Activated CD4-positive, alpha-beta memory T cell treated with anti-CD3 and anti-CD28 coated beads, Interleukin-2, amount 10 ng/mL, durations not matched to agents 7 days and 5 days (primary cell): ENCODE measurements at regions not wholly inside any gene's neighbourhood (a gene's known extent, or its start where the extent isn't known, plus 50 kb on each side); places are given as distances from the start of the nearest gene placed in this dataset.

Experiments used
- CTCF ChIA-PET: fragments of 350-600 bp; sonication (Branson Sonifier 250); formaldehyde crosslinking; loops from one replicate; lab custom pipeline; 2021; ENCODE audit warnings: antibody characterized with exemption, inconsistent platforms; lab: Charles Lee
- POLR2A ChIA-PET: fragments of 350-600 bp; sonication (Branson Sonifier 250); formaldehyde crosslinking; loops from one replicate; lab custom pipeline; 2021; ENCODE audit warnings: antibody characterized with exemption; lab: Charles Lee
- DNase-seq: peaks from one replicate; pipeline ENCODE4 v3.0.0-alpha.2; 2020
- H3K27ac Mint-ChIP-seq: one replicate; pipeline ENCODE4 v1.8.0; 2021; ENCODE audit warnings: mild to moderate bottlenecking, mixed read lengths
- H3K27me3 Mint-ChIP-seq: one replicate; pipeline ENCODE4 v1.8.0; 2021; ENCODE audit warnings: mixed read lengths
- H3K36me3 Mint-ChIP-seq: one replicate; pipeline ENCODE4 v1.8.0; 2021; ENCODE audit warnings: low read depth, mixed read lengths
- H3K4me1 Mint-ChIP-seq: one replicate; pipeline ENCODE4 v1.8.0; 2021; ENCODE audit warnings: mixed read lengths
- H3K4me3 Mint-ChIP-seq: one replicate; pipeline ENCODE4 v1.8.0; 2021; ENCODE audit warnings: mild to moderate bottlenecking, mixed read lengths
- H3K9me3 Mint-ChIP-seq: one replicate; pipeline ENCODE4 v1.8.0; 2021; ENCODE audit warnings: mixed read lengths

GRCh38 chr4:1518997-1519700, 112.9 kb upstream of the NKX1-1 start:
- Mint-ChIP-seq H3K27me3 (peaks cover 13% of the 10 kb centered on the region), H3K27ac (no peak overlapping the region), H3K9me3 (no peaks in the 10 kb centered on the region), H3K36me3 (no peaks in the 10 kb centered on the region), H3K4me3 (no peak overlapping the region), H3K4me1 (peaks cover 2% of the 10 kb centered on the region)
- ChIA-PET CTCF (no interaction called here), POLR2A (no interaction called here)
- DNase-seq: no peak

GRCh38 chr4:1517592-1518411, 111.6 kb upstream of the NKX1-1 start:
- CTCF ChIA-PET: no interaction called here
- POLR2A ChIA-PET: no interaction called here

GRCh38 chr4:1516881-1517480, 110.7 kb upstream of the NKX1-1 start:
- POLR2A ChIA-PET: no interaction called here
- H3K4me1 Mint-ChIP-seq: peaks cover 2% of the 10 kb centered on the region
- no peak for DNase-seq
- H3K36me3 Mint-ChIP-seq: no peaks in the 10 kb centered on the region
- H3K27me3 Mint-ChIP-seq: peaks cover 7% of the 10 kb centered on the region
- H3K9me3 Mint-ChIP-seq: no peaks in the 10 kb centered on the region
- CTCF ChIA-PET: no interaction called here
- no peak overlapping the region for H3K27ac Mint-ChIP-seq
- no peak overlapping the region for H3K4me3 Mint-ChIP-seq

More at GRCh38 chr4:1517592-1518411, 111.6 kb upstream of the NKX1-1 start:
- Mint-ChIP-seq H3K27me3 (peaks cover 7% of the 10 kb centered on the region), H3K27ac (no peak overlapping the region), H3K4me3 (no peak overlapping the region), H3K4me1 (peaks cover 2% of the 10 kb centered on the region), H3K36me3 (no peaks in the 10 kb centered on the region), H3K9me3 (no peaks in the 10 kb centered on the region)
- DNase-seq: no peak

GRCh38 chr4:1516261-1516660, 110.0 kb upstream of the NKX1-1 start:
- H3K4me1 Mint-ChIP-seq: peaks cover 2% of the 10 kb centered on the region
- no peaks in the 10 kb centered on the region for H3K9me3 Mint-ChIP-seq
- no peak overlapping the region for H3K4me3 Mint-ChIP-seq
- DNase-seq: no peak
- H3K36me3 Mint-ChIP-seq: no peaks in the 10 kb centered on the region
- H3K27ac Mint-ChIP-seq: no peak overlapping the region
- ChIA-PET POLR2A (no interaction called here), CTCF (no interaction called here)
- H3K27me3 Mint-ChIP-seq: peaks cover 4% of the 10 kb centered on the region

GRCh38 chr4:1515763-1516162, 109.5 kb upstream of the NKX1-1 start:
- POLR2A ChIA-PET: no interaction called here

GRCh38 chr4:1515156-1515555, 108.9 kb upstream of the NKX1-1 start:
- POLR2A ChIA-PET: no interaction called here
- no peak for DNase-seq
- Mint-ChIP-seq H3K9me3 (no peaks in the 10 kb centered on the region), H3K27ac (no peak overlapping the region), H3K4me1 (peaks cover 2% of the 10 kb centered on the region), H3K27me3 (peaks cover 3% of the 10 kb centered on the region), H3K4me3 (no peak overlapping the region), H3K36me3 (no peaks in the 10 kb centered on the region)
- CTCF ChIA-PET: no interaction called here

More at GRCh38 chr4:1515763-1516162, 109.5 kb upstream of the NKX1-1 start:
- Mint-ChIP-seq H3K27ac (no peak overlapping the region), H3K4me1 (peaks cover 2% of the 10 kb centered on the region), H3K9me3 (no peaks in the 10 kb centered on the region), H3K4me3 (no peak overlapping the region), H3K27me3 (peaks cover 3% of the 10 kb centered on the region), H3K36me3 (no peaks in the 10 kb centered on the region)
- CTCF ChIA-PET: no interaction called here
- no peak for DNase-seq

GRCh38 chr4:1514612-1515011, 108.4 kb upstream of the NKX1-1 start:
- peaks cover under 1% of the 10 kb centered on the region for H3K27me3 Mint-ChIP-seq
- POLR2A ChIA-PET: no interaction called here
- H3K4me1 Mint-ChIP-seq: no peaks in the 10 kb centered on the region
- DNase-seq: no peak
- no peaks in the 10 kb centered on the region for H3K36me3 Mint-ChIP-seq
- no peak overlapping the region for H3K4me3 Mint-ChIP-seq
- H3K9me3 Mint-ChIP-seq: no peaks in the 10 kb centered on the region
- no peak overlapping the region for H3K27ac Mint-ChIP-seq
- CTCF ChIA-PET: no interaction called here

GRCh38 chr4:1513936-1514483, 107.8 kb upstream of the NKX1-1 start:
- Mint-ChIP-seq H3K27ac (no peak overlapping the region), H3K4me3 (no peak overlapping the region), H3K4me1 (no peaks in the 10 kb centered on the region), H3K27me3 (no peaks in the 10 kb centered on the region), H3K9me3 (no peaks in the 10 kb centered on the region), H3K36me3 (no peaks in the 10 kb centered on the region)
- CTCF ChIA-PET: interaction anchor here (1.5 kb wide), 2 partner anchors 116 to 385 kb away, joined by 3 to 4 read pairs; no protein-coding TSS in a partner anchor
- DNase-seq: no peak
- POLR2A ChIA-PET: no interaction called here

- peak; percentile 28 for DNase-seq
- Mint-ChIP-seq H3K4me3 (no peak overlapping the region), H3K9me3 (no peaks in the 10 kb centered on the region), H3K27ac (no peak overlapping the region), H3K36me3 (no peaks in the 10 kb centered on the region), H3K27me3 (no peaks in the 10 kb centered on the region), H3K4me1 (no peaks in the 10 kb centered on the region)
- POLR2A ChIA-PET: no interaction called here
- CTCF ChIA-PET: interaction anchor here (1.0 to 1.5 kb wide), 3 partner anchors 117 to 384 kb away, joined by 3 to 4 read pairs (median 3); no protein-coding TSS in a partner anchor
These were observed 106.8 kb upstream of the NKX1-1 start for GRCh38 chr4:1512738-1513660.

GRCh38 chr4:1512051-1512737, 106.0 kb upstream of the NKX1-1 start:
- Mint-ChIP-seq H3K4me3 (no peak overlapping the region), H3K4me1 (no peaks in the 10 kb centered on the region), H3K27me3 (no peaks in the 10 kb centered on the region), H3K9me3 (no peaks in the 10 kb centered on the region), H3K27ac (no peak overlapping the region), H3K36me3 (no peaks in the 10 kb centered on the region)
- CTCF ChIA-PET: interaction anchor here (0.7 to 1.0 kb wide), 2 partner anchors 153 to 381 kb away, joined by 3 read pairs; no protein-coding TSS in a partner anchor
- DNase-seq: no peak
- POLR2A ChIA-PET: no interaction called here

GRCh38 chr4:1511441-1512041, 105.3 kb upstream of the NKX1-1 start:
- Mint-ChIP-seq H3K4me3 (no peak overlapping the region), H3K27ac (no peak overlapping the region), H3K27me3 (no peaks in the 10 kb centered on the region), H3K9me3 (no peaks in the 10 kb centered on the region), H3K36me3 (no peaks in the 10 kb centered on the region), H3K4me1 (no peaks in the 10 kb centered on the region)
- POLR2A ChIA-PET: no interaction called here
- no peak for DNase-seq
- CTCF ChIA-PET: interaction anchor here (0.6 to 0.7 kb wide), 2 partner anchors 152 to 155 kb away, joined by 3 to 4 read pairs; no protein-coding TSS in a partner anchor
